GM21526 (cell line): ENCODE measurements at regions not wholly inside any gene's neighbourhood (a gene's known extent, or its start where the extent isn't known, plus 50 kb on each side); places are given as distances from the start of the nearest gene placed in this dataset.
"Not testable (repeated sequence)": the region's sequence is repeated elsewhere in the genome, so short reads cannot be mapped to it uniquely, and the experiment has no call there.

Experiments
- ATAC-seq: cut with Tn5 transposase; IDR thresholded peaks from one replicate; pipeline ENCODE4 v1.9.1; 2021; ENCODE audit warnings: moderate library complexity; ENCODE audit not compliant: unreplicated experiment, low FRiP score

DNA sequence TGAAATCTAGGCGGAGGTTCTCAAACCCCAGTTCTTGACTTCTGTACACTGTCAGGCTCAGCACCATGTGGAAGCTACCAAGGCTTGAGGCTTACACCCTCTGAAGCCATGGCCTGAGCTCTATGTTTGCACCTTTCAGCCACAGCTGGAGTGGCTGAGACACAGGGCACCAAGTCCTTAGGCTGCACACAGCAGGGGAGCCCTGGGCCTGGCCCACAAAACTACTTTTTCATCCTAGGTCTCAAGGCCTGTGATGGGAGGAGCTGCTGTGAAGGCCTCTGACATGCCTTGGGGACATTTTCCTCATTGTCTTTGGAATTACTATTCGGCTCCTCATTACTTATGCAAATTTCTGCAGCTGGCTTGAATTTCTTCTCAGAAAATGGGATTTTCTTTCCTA, 503.2 kb upstream of the PCDH20 start:
- ATAC-seq = no peak

DNA sequence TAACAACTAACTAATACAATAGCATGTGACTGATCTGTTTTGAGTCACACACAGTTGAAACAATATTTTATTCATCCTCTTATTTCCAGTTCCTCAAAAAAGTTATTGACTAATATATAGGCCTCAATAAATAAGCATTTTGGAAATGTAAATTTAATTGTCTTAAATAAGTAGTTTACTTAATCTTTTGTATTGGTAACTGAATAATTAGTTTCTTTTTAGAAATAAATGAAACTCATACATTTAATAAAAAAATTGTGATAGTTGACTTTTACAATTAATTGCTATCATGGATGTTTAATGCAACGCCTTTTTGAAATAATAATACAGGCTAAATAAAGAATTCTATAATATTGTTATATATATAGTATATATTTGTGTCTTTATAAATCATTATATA, 500.8 kb upstream of the PCDH20 start:
- ATAC-seq = no peak

DNA sequence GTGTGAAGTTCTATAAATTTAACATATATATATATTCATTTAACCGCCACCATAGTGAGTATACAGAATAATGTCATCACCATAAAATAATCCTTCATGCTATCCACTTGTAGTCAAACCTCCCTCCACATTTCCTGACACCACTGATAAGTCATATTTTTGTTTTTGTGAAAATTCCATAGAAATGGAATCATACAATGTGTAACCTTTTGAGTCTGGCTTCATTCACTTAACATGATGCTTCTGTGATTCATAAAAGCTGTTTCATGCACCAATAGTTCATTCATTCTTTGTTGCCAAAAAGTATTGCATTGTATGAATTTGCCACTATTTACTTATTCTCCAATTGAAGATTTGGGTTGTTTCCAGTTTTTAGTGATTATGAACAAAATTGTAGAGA, 497.5 kb upstream of the PCDH20 start:
- no peak for ATAC-seq

DNA sequence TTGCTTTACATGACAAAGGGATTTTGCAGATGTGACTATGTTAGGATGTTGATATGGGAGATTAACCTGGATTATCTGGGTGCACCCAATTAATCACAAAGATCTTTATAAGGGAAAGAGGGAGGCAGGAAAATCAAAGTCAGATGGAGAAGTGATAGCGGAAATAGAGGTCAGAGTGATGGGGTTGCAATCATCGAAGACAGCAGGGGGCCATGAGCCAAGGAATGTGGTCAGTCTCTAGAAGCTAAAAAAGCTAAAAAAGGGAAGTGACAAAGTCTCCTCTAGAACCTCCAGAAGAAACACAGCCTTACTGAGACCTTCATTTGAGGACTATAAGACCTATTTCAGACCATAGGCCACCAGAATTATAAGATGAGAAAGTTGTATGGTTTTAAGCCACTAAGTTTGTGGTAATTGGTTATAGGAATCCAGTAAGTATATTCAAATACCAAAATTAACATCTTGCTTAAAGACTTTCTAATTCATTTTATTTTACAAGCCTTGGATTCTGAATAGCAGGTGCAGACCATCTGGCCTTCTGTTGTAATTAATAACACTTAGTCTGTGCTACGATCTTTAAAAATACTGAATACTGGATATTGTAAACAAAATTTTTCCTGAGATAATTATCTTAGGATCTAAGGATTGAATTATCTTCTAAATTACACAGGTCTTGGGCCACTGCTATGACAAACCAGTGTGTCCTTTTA, 493.4 kb upstream of the PCDH20 start:
- no peak for ATAC-seq

DNA sequence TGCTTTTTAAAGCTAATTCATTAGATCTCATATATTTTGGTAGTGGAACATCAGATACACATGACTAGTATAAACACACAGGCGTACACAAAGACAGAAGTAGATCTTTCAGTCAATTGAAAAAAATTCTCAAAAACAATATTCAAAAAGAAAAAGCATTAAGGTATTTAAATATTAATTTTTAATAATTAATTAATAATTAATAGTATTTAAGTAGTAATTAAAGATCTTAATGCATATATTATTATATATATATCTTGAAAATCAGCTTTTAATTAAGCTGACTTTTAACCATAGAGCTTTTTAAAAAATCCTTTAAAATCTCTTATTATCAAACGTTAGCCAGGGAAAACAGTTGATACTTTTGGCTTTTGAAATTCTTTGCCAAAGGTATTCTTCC, 489.4 kb upstream of the PCDH20 start:
- no peak for ATAC-seq

DNA sequence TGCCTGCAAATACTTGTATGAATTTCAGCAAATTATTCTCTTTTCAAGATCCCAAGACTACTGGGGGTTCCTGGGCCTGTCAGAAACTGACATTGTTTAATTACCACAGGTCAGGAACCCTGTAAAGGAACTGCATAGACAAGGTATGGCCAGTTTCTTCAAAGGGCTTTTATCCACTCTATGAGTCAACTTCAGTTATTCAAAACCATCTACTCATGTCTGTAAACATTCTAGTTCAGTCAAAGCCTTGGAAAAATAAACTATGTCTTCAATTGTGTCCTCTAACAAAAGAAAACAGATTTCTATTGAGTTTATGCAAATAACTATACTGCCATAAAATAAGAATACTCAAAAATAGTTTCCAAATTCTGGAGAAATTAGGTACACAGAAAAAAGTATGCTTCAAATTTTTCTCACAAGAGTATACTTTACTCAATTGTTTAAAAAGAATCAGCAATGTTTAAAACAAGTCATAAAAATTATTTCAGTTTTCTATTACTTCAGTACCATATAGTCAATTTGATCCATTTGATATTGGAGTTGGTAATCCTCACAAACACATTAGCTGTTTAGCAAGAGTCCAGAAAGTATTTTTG, 486.4 kb upstream of the PCDH20 start:
- ATAC-seq = no peak

DNA sequence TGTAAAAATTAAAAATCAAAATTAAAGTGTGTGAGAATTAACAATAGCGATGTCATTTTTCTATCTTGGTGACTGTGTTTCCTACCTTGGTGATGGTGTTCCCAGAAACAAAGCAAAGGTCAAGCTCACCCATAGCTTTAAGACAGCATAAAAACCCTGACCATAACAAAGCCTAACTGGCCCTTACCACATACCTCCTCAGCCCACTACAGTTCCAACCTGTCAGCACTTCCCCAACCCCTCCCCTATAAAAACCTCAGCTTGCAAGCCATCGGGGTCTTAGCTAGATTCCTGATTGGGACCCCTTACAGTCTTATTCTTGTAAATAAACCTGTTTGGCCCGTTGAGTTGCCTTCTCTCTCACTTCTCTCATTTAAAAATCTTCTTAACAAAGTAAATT, 484.4 kb upstream of the PCDH20 start:
- no peak for ATAC-seq

DNA sequence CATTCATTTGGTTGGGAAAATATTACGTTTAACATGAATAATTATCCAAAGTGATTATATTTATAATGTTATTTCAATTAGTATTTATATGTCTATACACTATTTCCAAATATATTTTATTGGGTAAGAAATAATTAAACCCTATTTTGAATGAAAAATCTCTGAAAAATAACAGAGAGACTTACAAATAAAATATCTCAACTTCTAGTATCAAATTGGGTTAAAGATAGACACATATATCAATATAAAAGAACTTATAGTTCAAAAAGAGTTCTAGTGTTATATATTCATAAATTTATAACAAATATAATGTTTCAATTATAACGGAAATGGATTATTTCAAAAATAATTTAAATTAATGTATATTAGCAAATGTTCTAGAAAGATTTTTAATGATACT, 482.6 kb upstream of the PCDH20 start:
- ATAC-seq = no peak

DNA sequence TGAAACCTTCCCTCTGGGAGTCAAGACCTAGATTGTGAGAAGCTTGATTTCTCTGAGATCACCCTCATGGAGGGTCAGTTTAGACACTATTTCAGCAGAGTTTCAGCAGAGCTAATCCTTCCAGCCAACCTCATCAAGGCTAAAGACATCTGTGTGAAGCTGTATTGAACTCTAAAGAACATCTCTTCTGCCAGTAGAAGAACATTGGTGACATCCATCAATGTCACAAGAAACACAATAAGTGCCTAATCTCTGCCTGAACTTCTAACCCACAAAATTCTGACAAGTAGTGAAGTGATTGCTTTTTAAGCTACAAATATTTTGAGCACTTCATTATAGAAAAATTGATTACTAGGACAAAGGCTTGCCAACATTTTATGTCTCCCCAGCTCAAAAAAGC, 475.8 kb upstream of the PCDH20 start:
- ATAC-seq = no peak

DNA sequence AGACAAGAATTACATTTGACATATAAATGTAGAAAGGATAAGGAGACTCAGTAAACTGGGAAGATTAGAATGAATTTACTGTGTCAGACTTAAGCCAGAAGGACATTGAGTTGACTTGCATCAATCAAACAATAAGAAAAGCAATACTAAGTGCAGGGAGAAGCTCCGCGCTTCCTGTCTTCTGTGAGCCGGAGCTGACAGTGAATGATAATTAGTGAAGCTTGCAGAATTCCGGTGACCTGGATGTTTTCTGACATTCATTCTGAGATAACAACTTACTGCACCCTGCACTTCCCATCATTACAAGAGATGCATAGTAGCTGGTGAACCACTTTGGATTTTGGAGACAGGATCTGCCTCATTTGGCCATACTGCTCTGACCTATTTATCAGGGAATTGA, 469.2 kb upstream of the PCDH20 start:
- no peak for ATAC-seq

DNA sequence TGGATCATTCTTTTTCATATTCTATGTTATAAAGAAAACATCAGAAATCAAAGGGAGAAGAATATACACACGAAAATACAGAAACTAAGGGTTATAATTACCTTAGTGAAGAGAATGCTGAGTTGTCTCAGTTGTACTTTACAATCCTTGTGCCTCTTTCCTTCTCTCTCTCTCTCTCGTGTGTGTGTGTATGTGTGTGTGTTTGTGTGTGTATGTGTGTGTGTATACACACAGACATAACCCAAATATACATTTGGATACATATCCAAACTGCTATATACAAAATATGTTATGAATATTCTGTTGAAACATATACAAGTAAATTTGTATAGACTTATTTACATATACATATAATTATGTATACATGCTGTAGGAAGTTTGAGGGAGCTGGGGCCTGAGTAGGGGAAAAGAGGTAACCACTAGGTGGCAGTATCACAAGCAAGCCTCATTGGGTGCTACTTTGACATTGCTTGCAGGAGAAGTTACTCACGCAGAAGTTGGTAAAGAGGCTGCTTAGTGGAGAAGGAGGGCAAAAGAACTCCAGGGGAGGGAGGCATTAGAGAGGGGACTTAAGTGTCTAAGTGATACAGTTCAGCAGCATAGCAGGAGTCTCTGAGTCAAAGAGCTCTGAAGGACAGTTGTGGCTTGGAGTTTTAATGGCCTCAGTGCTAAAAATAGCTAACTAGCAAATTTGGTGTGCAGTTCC, 465.1 kb upstream of the PCDH20 start:
- ATAC-seq = no peak

DNA sequence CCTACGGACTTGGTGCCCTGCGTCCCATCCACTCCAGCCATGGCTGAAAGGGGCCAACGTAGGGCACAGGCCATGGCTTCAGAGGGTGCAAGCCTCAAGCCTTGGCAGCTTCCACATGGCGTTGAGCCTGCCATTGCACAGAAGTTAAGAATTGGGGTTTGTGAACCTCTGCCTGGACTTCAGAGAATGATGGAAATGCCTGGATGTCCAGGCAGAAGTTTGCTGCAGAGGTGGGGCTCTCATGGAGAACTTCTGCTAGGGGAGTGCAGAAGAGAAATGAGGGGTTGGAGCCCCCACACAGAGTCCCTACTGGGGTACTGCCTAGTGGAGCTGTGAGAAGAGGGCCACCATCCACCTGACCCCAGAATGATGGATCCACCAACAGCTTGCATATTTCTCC, 462.9 kb upstream of the PCDH20 start:
- ATAC-seq = not testable (repeated sequence)

DNA sequence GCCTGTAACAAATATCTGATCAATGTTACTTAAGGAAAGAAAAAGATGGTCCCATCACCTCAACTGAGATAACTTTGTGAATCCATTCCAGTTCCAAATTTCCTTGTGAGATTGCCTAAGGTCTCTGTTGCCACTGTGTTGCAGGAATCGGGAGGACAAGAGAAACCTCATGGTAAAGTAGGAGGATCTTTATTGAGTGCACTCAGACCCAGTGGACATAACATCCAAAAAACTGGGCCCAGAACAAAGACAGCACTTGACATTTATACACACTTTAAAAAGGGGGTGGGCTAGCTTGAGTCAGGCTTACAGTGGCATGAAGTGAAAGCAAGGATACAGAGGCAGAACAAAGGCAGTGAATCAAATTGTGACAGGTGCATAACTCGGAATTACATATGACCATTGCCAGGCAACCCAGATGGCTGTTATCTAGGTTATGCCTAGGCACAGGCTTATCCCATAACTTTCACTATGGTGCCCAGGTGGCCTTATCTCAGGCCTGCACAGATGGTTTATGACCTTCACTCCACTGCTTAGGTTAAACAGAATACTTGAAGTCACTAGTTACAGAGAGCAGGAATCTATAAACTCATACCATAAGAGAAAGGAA, 459.4 kb upstream of the PCDH20 start:
- ATAC-seq = no peak

DNA sequence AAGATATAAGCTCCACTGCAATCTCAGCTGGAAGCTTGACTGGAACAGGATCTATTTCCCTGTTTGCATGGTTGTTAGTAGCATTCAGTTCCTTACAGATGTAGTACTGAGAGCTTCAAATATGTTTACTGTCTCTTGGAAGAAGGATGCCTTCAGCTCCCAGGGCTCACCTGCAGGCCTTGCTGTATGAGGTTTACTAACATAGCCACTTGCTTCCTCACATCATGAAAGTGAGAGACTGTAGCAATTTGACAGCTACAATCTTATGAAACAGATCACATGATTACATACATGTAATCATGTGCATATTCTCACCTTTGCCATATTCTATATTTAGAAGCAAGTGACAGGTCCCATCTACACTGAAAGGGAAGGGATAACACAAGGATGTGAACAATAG, 458.1 kb upstream of the PCDH20 start:
- ATAC-seq = no peak

DNA sequence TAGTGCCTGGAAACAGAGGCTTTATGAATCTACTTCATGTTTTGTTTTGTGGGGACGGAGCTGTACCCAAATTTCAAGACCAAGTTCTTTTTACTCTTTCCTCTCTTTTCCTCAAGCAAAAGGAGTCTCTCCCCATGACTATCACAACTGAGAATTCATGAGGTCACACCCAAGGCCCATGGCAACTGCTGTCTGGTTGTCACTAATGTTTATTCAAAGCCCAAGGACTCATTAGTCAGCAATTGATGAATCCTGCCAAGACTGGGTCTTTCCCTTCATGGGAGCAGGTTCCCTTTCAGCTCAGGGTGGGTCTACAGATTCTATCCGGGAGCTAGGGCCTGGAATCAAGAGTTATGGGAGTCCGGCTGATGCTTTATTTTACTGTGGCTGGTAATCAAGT, 441.5 kb upstream of the PCDH20 start:
- ATAC-seq = no peak

DNA sequence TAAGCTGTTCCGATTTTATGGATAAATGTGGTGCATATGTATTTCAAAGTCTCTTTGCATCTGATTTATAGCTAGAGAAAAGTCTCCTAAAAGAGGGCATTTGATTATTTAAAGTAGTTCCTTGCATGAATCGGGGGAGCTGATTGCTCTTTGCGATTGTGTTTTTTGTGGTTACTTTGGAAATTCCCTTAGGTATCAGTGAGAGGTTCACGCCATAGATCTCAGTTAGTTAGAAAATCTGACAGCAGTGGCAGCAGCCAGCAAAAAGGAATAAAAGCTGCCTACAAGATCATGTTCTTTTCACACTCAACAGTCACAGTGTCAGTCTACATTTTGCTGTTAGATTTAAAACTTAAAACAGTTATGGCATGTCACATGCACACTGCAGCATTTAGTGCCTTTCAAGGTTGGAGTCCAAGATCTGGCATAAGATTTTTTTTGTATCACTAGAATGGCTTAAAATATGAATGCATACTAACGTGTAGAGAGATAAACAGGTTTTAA, 436.5 kb upstream of the PCDH20 start:
- ATAC-seq = no peak

DNA sequence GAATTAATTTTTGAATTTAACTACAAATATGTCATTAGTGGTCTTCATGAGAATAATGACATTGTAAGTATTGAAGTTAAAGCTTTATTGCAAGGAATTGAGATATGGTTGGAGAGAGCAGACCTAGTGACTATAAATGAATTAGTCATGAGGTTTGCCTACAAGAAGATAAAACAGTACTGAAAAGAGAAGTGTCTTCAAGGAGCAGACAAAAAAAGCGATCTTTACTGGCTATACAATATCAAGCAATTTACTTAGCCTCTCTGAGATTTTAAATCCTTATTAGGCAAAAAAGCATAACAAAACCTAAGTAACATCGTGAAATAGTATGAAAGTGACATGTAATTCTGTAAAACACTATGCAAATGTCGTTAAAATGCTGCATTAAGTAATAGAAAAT, 435.1 kb upstream of the PCDH20 start:
- ATAC-seq = no peak

DNA sequence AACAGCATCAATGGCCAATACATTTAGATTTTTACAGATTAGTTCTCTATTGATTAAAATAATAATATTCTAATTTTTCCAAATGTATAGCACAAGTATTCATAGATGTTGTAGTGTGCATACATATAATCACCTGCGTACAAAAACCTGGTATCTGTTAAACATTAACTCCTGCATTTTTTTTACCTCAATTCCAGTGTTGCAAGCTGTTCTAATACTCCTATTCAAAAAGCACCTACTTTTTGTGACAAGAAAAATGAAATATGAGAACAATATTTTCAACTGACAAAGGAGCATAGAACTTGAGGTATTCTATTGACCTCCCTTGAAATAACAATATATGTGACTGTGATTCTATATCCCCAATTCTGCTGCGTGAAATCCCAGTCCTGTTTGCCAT, 422.9 kb upstream of the PCDH20 start:
- no peak for ATAC-seq

DNA sequence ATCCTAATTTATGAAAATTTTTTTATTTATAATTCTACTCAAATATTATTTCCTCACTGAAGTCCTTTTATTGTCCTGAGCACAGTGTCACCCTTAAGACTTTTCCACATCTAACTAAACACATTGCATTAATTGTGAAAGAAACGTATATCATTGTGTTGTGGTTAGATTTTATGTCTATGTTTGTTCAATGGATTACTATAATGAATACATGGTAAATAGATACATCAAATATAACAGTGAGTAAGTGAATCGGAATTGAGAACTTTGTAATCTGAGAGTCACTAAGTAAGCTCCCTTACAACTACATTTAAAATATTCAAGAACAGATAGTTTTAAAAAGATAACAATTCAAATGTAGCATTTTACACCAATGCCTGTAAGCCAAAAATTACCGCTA, 417.6 kb upstream of the PCDH20 start:
- ATAC-seq = no peak

DNA sequence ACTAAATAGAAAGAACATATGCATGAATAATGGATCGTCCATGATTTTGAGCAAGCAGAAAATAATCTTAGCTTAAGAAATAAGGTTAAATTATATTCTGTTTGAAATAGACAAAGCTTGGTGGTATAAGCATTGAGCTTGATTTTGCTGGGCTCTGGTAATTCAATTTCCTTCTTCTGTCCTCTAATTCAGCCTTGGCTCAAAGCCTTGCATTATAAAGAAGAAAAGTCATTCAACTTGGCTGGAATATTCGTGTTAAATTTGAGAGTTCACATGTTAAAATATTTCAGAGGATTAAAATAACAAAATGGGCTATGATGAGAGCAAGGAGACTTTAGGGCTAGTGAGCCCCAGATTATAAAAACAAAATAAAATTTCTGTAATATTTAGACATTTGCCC, 415.4 kb upstream of the PCDH20 start:
- no peak for ATAC-seq

DNA sequence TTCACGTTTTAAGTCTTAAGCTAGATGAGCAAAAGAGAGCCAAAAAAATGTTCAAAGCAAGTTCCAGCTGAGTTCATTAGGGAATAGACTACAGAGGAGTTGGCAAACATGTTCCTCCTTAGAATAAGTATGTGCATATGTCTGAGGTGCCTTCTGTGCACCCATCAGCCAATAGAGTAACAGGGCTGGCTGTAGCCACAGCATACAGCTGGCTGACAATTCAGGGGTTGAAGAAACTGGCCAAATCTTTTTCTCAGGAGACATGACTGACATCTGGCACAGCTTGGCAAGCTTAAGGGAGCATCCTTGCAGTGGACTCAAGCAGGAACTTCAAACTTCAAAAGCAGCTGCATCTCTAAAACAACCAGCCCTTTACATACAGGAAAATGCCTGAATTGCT, 414.8 kb upstream of the PCDH20 start:
- no peak for ATAC-seq

DNA sequence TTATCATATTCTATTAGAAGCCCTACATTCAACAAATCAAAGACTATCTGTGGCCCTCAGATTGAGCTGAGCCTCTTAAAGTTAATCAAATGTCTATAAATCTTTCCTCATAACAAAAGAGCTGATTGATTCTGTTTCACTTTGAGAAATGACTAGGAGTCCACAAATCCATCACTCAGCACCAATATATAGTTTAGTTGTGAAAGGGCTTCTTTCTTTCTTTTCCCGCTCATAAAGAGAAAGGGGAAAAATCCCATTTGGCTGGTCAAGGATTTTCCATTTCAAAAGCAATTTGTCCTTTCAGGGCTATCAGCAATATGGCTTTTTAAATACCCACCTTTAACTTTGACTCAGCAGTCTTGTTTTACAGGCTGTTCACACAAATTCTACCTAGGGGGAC, 408.5 kb upstream of the PCDH20 start:
- no peak for ATAC-seq
